GM10248 (cell line): ENCODE measurements at regions not wholly inside any gene's neighbourhood (a gene's known extent, or its start where the extent isn't known, plus 50 kb on each side); places are given as distances from the start of the nearest gene placed in this dataset.

ENCODE experiments used
- CTCF ChIA-PET: fragments of 300-600 bp; sonication (Branson Sonifier 250); formaldehyde crosslinking; extraction: SDS; loops from one replicate; lab custom pipeline; 2021; ENCODE audit warnings: antibody characterized with exemption; lab: Yijun Ruan, JAX
- POLR2A ChIA-PET: fragments of 350-650 bp; sonication (Branson Sonifier 250); formaldehyde crosslinking; extraction: SDS; loops from one replicate; lab custom pipeline; 2020; ENCODE audit warnings: antibody characterized with exemption; lab: Yijun Ruan, JAX
- DNase-seq: peaks from one replicate; pipeline ENCODE4 v3.0.0; 2012; ENCODE audit errors: extremely low spot score
- TF ChIP-seq, protein P1 (sequence below): IDR thresholded peaks from 2 replicates; pipeline ENCODE4 v1.5.1; 2012; ENCODE audit warnings: mild to moderate bottlenecking, low read depth; ENCODE audit errors: extremely low read depth, missing control alignments, control extremely low read depth

DNA sequence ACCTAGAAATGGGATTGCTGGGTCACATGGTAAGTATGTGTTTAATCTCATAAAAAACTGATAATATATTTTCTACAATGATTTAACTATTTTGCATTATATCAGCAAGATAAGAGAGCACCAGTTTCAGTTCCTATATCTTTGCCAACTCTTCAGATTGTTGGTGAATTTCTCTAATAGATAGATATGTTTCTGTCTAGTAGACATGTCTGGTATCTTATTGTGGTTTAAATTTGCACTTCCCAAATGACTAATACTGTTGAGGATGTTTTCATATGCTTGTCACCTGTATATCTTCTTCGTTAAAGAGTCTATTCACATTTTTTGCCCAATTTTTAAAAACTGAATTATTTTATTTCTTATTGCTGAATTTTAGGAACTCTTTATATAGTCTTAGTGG, 113.8 kb upstream of the UXS1 start:
- POLR2A ChIA-PET = no interaction called here
- TF ChIP-seq, protein P1, sequence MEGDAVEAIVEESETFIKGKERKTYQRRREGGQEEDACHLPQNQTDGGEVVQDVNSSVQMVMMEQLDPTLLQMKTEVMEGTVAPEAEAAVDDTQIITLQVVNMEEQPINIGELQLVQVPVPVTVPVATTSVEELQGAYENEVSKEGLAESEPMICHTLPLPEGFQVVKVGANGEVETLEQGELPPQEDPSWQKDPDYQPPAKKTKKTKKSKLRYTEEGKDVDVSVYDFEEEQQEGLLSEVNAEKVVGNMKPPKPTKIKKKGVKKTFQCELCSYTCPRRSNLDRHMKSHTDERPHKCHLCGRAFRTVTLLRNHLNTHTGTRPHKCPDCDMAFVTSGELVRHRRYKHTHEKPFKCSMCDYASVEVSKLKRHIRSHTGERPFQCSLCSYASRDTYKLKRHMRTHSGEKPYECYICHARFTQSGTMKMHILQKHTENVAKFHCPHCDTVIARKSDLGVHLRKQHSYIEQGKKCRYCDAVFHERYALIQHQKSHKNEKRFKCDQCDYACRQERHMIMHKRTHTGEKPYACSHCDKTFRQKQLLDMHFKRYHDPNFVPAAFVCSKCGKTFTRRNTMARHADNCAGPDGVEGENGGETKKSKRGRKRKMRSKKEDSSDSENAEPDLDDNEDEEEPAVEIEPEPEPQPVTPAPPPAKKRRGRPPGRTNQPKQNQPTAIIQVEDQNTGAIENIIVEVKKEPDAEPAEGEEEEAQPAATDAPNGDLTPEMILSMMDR = no peak
- DNase-seq = no peak
- CTCF ChIA-PET = no interaction called here

DNA sequence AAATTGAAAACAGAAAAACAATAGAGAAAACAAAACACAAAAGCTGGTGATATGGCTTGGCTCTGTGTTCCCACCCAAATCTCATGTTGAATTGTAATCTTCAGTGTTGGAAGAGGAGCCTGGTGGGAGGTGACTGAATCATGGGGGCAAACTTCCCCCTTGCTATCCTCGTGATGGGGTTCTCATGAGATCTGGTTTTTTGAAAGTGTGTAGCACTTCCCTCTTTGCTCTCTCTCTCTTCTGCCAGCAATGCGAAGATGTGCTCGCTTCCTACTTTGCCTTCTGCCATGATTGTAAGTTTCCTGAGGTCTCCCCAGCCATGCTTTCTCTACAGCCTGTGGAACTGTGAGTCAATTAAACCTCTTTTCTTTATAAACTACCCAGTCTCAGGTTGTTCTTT, 112.3 kb upstream of the UXS1 start:
- ChIA-PET POLR2A (no interaction called here), CTCF (no interaction called here)
- TF ChIP-seq, protein P1 = no peak
- DNase-seq = no peak

DNA sequence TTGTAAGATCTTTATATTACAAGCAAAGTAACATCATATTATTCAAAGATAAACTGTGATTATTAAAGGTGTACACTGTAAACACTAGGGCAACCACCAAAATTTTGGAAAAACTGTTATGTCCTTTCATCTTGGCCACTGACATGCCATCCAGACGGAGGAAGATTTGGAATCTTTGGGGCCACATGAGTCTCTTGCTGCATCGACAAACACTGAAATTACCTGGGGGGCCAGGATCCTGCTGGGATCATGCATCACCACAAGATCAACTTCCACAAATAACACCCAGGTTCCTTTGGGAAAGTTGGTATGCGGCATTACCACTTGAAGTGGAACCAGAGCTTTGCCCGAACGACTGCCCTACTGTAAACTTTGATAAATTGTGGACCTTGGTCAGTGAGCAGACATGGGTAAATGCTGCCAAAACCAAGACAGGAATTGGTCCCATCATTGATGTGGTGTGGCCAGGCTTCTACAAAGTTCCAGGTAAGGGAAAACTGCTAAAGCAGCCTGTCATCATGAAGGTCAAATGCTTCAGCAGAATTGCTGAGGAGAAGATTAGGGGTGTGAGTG, 110.6 kb upstream of the UXS1 start:
- TF ChIP-seq, protein P1 = no peak
- POLR2A ChIA-PET = no interaction called here
- CTCF ChIA-PET = no interaction called here
- DNase-seq = no peak

DNA sequence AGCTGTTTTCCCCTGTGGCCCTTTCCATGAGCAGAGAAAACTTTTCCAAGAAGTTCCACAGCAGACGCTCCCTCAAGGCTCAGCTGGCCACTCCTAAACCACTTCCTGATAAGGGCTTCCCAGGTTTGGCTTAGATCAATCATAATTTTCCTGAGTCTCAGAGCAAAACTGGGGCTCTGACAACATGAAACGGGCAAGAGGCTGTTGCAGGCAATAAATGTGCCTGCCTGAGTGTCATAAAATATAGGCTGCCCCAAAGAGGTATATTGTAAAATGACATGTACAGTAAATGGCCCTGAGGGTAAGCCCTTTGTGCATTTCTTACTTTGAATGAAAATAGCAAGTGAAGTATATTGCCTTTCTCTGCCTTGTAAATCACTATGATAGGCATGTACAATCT, 105.6 kb upstream of the UXS1 start:
- CTCF ChIA-PET = no interaction called here
- DNase-seq = no peak
- POLR2A ChIA-PET = no interaction called here
- TF ChIP-seq, protein P1 = no peak

DNA sequence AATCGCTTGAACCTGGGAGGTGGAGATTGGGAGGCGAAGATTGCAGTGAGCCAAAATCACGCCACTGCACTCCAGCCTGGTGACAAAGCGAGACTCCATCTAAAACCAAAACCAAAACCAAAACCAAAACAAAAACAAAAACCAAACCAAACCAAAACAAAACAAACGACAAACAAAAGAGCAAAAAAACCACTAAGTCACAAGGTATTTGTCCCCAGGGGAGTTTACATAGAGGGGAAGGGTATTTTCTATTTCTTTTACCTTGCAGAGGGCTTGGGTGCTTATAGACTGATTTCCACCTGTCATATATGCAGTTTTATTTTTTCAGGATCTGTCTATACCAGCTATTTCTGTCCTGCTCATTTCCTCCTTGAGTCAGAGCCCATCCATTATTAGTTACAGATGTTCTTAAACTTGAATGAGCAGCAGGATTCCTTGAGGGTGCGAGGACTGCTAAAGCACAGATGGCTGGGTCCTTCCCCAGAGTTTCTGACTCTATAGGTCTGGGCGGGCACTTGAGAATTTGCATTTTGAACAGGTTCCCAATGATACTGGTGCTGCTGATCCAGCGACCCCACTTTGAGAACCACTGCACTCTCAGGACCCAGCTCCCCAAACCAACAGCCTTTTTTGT, 102.2 kb upstream of the UXS1 start:
- no peak for DNase-seq
- TF ChIP-seq, protein P1 = no peak
- CTCF ChIA-PET = no interaction called here
- POLR2A ChIA-PET = no interaction called here

DNA sequence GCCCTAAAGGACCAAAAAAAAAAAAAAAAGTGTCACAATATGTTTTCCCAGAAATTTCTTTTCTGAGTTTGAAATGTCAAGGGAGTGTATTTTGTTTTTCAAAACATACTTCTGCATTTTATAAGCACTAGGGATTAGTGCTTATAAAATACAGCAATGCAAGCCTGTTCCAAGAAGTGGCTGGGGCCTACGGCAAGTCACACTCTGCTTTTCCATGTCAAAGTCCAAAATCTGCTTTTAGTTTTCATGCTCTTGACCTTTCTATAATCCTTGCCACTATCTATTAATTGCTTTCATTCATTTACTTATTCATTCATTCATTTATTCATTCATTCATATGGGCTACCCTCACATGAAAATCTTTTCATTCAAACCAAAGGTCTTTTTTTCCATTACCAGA, 100.1 kb upstream of the UXS1 start:
- TF ChIP-seq, protein P1 = no peak
- POLR2A ChIA-PET = no interaction called here
- CTCF ChIA-PET = no interaction called here
- DNase-seq = no peak

DNA sequence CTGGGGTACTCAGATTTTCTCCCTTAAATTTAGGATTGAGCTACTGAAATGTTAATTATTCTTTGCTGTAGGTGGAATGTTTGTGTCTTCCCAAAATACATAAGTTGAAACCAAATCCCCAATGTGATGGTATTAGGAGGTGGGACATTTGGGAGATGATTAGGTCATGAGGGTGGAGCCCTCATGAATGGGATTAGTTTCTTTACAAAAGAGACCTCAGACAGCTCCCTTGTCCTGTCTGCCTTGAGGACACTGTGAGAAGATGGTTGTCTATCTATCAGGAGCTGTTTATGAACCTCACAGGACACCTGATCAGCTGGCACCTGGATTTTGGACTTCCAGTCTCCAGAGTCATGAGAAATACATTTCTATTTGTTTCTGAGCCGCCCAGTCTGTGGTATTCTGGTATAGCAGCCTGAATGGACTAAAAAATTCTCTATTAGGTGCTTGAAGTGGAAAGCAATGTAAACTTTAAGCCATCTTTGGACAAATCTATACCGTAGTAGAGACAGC, 99.2 kb upstream of the UXS1 start:
- ChIA-PET CTCF (interaction anchor here (1.0 to 1.4 kb wide), 2 partner anchors 9 to 10 kb away, joined by 4 read pairs; no protein-coding TSS in a partner anchor), POLR2A (no interaction called here)
- no peak for DNase-seq
- TF ChIP-seq, protein P1 = no peak
